ENCODE measurements at regions not wholly inside any gene's neighbourhood (a gene's known extent, or its start where the extent isn't known, plus 50 kb on each side); places are given as distances from the start of the nearest gene placed in this dataset.

GRCh38 chr14:60356386-60356785 lies 107.4 kb downstream of the PPM1A start:
- TF ChIP-seq EP300 (IDR thresholded peaks at IDR 0.05) (no peak), CTCF (IDR thresholded peaks at IDR 0.05) (no peak), POLR2A (IDR thresholded peaks at IDR 0.05) (no peak), POLR2AphosphoS5 (IDR thresholded peaks at IDR 0.05) (no peak)

All from suprapubic skin (tissue), 4 donors.